ENCODE measurements at regions not wholly inside any gene's neighbourhood (a gene's known extent, or its start where the extent isn't known, plus 50 kb on each side); places are given as distances from the start of the nearest gene placed in this dataset.

GRCh38 chr9:14531341-14532269 lies 161.6 kb downstream of the ZDHHC21 start (continued):
- TF ChIP-seq ZNF518B (CRISPR knock-in tag; IDR thresholded peaks at IDR 0.05) (no peak), REST (IDR thresholded peaks at IDR 0.05; ENCODE audit: borderline replicate concordance) (peak; percentile 81), REST (CRISPR knock-in tag; IDR thresholded peaks at IDR 0.05; ENCODE audit: low read depth) (no peak), ZC3H4 (CRISPR knock-in tag; IDR thresholded peaks at IDR 0.05; ENCODE audit: borderline replicate concordance) (no peak)

Data from K562 (cell line).